Subcutaneous abdominal adipose tissue (tissue), 5 donors: ENCODE measurements at regions not wholly inside any gene's neighbourhood (a gene's known extent, or its start where the extent isn't known, plus 50 kb on each side); places are given as distances from the start of the nearest gene placed in this dataset.
A peak's percentile ranks its signal among the peaks of the same experiment; 100 is the strongest.

Source experiments
- H3K27ac ChIP-seq: one replicate; pipeline ENCODE4 v1.7.0; 2013; ENCODE audit warnings: low read depth, mild to moderate bottlenecking, inconsistent platforms, low read length, moderate library complexity
- H3K27me3 ChIP-seq, 5 donors: one replicate each; pipeline ENCODE4 v1.7.0; 2013; ENCODE audit warnings: low read length in 5 of 5, inconsistent platforms in 1 of 5; ENCODE audit not compliant: control insufficient read depth in 5 of 5, insufficient read depth in 4 of 5
- H3K36me3 ChIP-seq, 5 donors: one replicate each; pipeline ENCODE4 v1.7.0; 2013; ENCODE audit warnings: low read length in 5 of 5; ENCODE audit not compliant: control insufficient read depth in 5 of 5, insufficient read depth in 5 of 5
- H3K4me1 ChIP-seq, 5 donors: one replicate each; pipeline ENCODE4 v1.7.0; 2013; ENCODE audit warnings: low read length in 5 of 5, mild to moderate bottlenecking in 3 of 5, moderate library complexity in 1 of 5; ENCODE audit not compliant: control insufficient read depth in 5 of 5, insufficient read depth in 5 of 5
- H3K4me3 ChIP-seq, 5 donors: one replicate each; pipeline ENCODE4 v1.7.0; 2013; ENCODE audit warnings: low read length in 5 of 5, low read depth in 1 of 5
- H3K9ac ChIP-seq, 5 donors: one replicate each; pipeline ENCODE4 v1.7.0; 2013; ENCODE audit warnings: low read length in 5 of 5, mild to moderate bottlenecking in 4 of 5, moderate library complexity in 3 of 5
- H3K9me3 ChIP-seq, 5 donors: one replicate each; pipeline ENCODE4 v1.7.0; 2013; ENCODE audit warnings: low read length in 5 of 5; ENCODE audit not compliant: control insufficient read depth in 5 of 5
- donor health status: healthy.
- donor health status: healthy.
- donor health status: healthy.
- donor health status: healthy.
- donor health status: healthy.

GRCh38 chr14:89592961-89593360, 175.9 kb upstream of the FOXN3 start:
- Histone ChIP-seq H3K4me3 (no peak overlapping the region), H3K36me3 (peaks cover 0 to 2% (median 0%) of the 10 kb centered on the region in 5 donors), H3K9ac (no peak overlapping the region), H3K27me3 (no peaks in the 10 kb centered on the region), H3K27ac (no peak overlapping the region), H3K9me3 (peaks cover 0 to 19% (median 7%) of the 10 kb centered on the region in 5 donors), H3K4me1 (peaks cover 0 to 11% (median 0%) of the 10 kb centered on the region in 5 donors)

- H3K27ac ChIP-seq, result no peak overlapping the region
- no peak overlapping the region for H3K9ac ChIP-seq
- H3K4me3 ChIP-seq, result no peak overlapping the region
- H3K4me1 ChIP-seq, result peaks cover 0 to 14% (median 2%) of the 10 kb centered on the region in 5 donors
- no peaks in the 10 kb centered on the region for H3K36me3 ChIP-seq
- no peaks in the 10 kb centered on the region for H3K27me3 ChIP-seq
- peaks cover 0 to 4% (median 0%) of the 10 kb centered on the region in 5 donors for H3K9me3 ChIP-seq
Observed at GRCh38 chr14:89589400-89590118, 172.5 kb upstream of the FOXN3 start.

GRCh38 chr14:89588840-89589296, 171.8 kb upstream of the FOXN3 start:
- Histone ChIP-seq H3K4me3 (no peak overlapping the region), H3K9me3 (peaks cover 0 to 4% (median 0%) of the 10 kb centered on the region in 5 donors), H3K9ac (no peak overlapping the region), H3K27me3 (no peaks in the 10 kb centered on the region), H3K27ac (no peak overlapping the region), H3K4me1 (peaks cover 0 to 14% (median 2%) of the 10 kb centered on the region in 5 donors), H3K36me3 (no peaks in the 10 kb centered on the region)

GRCh38 chr14:89588016-89588415, 171.0 kb upstream of the FOXN3 start:
- peaks cover 0 to 14% (median 2%) of the 10 kb centered on the region in 5 donors for H3K4me1 ChIP-seq
- peaks cover 0 to 4% (median 0%) of the 10 kb centered on the region in 5 donors for H3K9me3 ChIP-seq
- H3K27ac ChIP-seq, result no peak overlapping the region
- H3K4me3 ChIP-seq, result no peak overlapping the region
- H3K36me3 ChIP-seq, result no peaks in the 10 kb centered on the region
- H3K9ac ChIP-seq, result no peak overlapping the region
- no peaks in the 10 kb centered on the region for H3K27me3 ChIP-seq

GRCh38 chr14:89587136-89587420, 170.0 kb upstream of the FOXN3 start:
- H3K27ac ChIP-seq, result no peak overlapping the region
- H3K9ac ChIP-seq, result no peak overlapping the region
- H3K4me3 ChIP-seq, result no peak overlapping the region
- peaks cover 0 to 14% (median 2%) of the 10 kb centered on the region in 5 donors for H3K4me1 ChIP-seq
- peaks cover 0 to under 1% (median 0%) of the 10 kb centered on the region in 5 donors for H3K36me3 ChIP-seq
- H3K9me3 ChIP-seq, result peaks cover 0 to 4% (median 0%) of the 10 kb centered on the region in 5 donors
- no peaks in the 10 kb centered on the region for H3K27me3 ChIP-seq

- Histone ChIP-seq H3K36me3 (peaks cover 0 to 4% (median 0%) of the 10 kb centered on the region in 5 donors), H3K27ac (no peak overlapping the region)
Observed at GRCh38 chr14:89586258-89587135, 169.5 kb upstream of the FOXN3 start.

GRCh38 chr14:89578156-89578555, 161.1 kb upstream of the FOXN3 start:
- Histone ChIP-seq H3K27me3 (no peaks in the 10 kb centered on the region), H3K4me3 (peak overlapping the region in 1 of 5 donors; percentile 1), H3K9me3 (no peaks in the 10 kb centered on the region), H3K36me3 (peaks cover 0 to 11% (median 4%) of the 10 kb centered on the region in 5 donors), H3K9ac (no peak overlapping the region), H3K27ac (no peak overlapping the region), H3K4me1 (peaks cover under 1 to 26% (median 18%) of the 10 kb centered on the region in 5 donors)

More at GRCh38 chr14:89586258-89587135, 169.5 kb upstream of the FOXN3 start:
- Histone ChIP-seq H3K4me3 (no peak overlapping the region), H3K9me3 (no peaks in the 10 kb centered on the region), H3K9ac (no peak overlapping the region), H3K4me1 (peaks cover 0 to 14% (median 2%) of the 10 kb centered on the region in 5 donors), H3K27me3 (no peaks in the 10 kb centered on the region)

- Histone ChIP-seq H3K27me3 (no peaks in the 10 kb centered on the region), H3K27ac (no peak overlapping the region), H3K9ac (no peak overlapping the region), H3K4me3 (no peak overlapping the region), H3K9me3 (no peaks in the 10 kb centered on the region), H3K36me3 (peaks cover 0 to 9% (median 4%) of the 10 kb centered on the region in 5 donors), H3K4me1 (peaks cover 4 to 35% (median 23%) of the 10 kb centered on the region in 5 donors)
Observed at GRCh38 chr14:89576960-89577359, 159.9 kb upstream of the FOXN3 start.

- Histone ChIP-seq H3K4me3 (no peak overlapping the region), H3K9ac (no peak overlapping the region), H3K36me3 (peaks cover 0 to 9% (median 4%) of the 10 kb centered on the region in 5 donors), H3K4me1 (peaks cover 4 to 35% (median 23%) of the 10 kb centered on the region in 5 donors), H3K27me3 (no peaks in the 10 kb centered on the region), H3K27ac (no peak overlapping the region), H3K9me3 (no peaks in the 10 kb centered on the region)
Observed at GRCh38 chr14:89576145-89576927, 159.3 kb upstream of the FOXN3 start.
